Occipital lobe (tissue), 1 donor: ENCODE measurements at regions not wholly inside any gene's neighbourhood (a gene's known extent, or its start where the extent isn't known, plus 50 kb on each side); places are given as distances from the start of the nearest gene placed in this dataset.
"Not testable (repeated sequence)": the region's sequence is repeated elsewhere in the genome, so short reads cannot be mapped to it uniquely, and the experiment has no call there.

Experiments
- DNase-seq: peaks from one replicate; lab custom pipeline; 2025; lab: John Stamatoyannopoulos, UW

DNA sequence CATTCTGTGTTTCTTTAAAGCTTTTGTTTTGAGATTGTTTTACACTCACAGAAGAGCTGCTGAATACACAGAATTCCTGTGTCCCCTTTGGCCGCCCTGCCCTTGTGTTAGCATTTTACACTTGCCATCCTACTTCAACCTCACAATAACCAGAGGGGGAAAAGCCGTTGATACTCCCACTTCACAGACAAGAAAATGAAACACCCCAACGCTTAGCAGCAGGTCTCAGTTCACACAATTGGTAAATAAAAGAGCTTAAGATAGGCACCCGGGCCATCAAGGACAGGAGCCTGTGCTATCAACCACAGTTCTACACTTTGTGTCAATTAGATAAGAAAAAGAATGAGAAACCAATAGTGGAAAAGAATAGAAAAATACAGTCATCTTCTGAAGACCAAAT lies 178.0 kb downstream of the SYK start:
- DNase-seq: no peak

DNA sequence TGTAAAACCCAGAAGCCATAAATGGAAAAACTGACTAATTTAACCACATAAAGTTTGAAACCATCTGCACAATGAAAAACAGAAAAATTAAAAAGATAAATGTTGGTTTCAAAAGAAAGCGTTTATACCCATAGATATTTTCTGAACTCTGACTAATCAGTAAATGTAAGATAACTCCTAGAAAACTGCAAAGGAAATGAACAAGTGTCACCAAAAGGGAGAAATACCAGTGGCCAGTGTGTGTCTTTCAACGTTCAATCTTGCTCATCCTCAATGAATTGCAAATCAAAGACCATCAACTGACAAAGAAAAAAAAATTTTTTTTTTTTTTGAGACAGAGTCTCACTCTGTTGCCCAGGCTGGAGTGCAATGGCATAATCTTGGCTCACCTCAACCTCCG lies 180.1 kb downstream of the SYK start:
- DNase-seq: no peak

DNA sequence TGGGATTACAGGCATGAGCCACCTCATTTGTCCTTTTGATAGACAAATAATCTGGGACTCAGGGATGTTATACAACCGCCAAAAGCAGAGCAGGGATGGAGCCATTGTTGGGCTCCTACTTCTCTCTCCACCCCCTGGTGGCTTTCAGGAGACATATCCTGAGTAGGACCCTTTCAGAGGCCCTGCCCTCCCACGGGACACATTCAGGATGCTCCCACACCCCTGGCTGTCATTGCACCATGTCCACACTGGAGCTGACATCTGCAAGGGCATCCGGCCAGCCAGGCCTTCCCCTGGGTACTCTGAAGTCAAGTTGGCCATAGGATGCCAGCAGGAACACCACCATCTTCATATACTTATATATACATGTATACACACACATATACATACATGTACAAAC lies 181.8 kb downstream of the SYK start:
- no peak for DNase-seq

DNA sequence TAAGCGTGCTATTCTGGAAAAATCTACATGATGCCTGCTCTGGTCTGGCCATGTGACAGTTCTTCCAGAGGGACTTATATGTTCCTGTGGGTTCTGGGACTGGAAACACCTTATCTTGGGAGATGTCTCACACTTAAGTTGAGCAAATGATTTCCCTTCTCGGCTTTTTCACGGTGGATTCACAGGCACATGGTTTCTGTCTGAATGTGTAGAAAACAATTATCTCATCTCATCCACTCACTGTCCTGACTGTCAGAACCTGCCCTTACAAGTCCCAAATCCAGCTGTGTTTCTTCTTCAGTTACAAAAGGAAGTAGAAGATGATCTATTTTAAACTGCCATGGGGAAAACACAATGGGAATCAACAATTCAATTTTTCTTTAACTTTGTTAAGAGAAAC lies 184.0 kb downstream of the SYK start:
- no peak for DNase-seq

DNA sequence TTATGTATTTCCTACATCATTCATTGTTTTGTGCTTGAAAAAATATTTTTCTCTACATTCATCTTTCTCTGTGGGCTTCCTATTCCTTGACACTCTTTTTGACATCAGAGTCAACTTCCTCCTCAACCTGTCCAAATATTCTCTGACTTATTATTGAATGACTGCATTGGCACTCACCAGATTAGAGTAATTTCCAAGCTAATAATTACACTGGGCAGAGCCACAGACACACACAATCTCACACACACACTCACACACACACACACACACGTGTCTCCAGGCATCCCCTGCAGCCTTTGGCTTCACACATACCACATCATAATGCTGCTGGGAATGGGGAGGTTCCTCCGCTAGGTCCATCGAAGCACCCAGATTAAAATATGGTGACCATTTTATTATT lies 184.5 kb downstream of the SYK start:
- no peak for DNase-seq

DNA sequence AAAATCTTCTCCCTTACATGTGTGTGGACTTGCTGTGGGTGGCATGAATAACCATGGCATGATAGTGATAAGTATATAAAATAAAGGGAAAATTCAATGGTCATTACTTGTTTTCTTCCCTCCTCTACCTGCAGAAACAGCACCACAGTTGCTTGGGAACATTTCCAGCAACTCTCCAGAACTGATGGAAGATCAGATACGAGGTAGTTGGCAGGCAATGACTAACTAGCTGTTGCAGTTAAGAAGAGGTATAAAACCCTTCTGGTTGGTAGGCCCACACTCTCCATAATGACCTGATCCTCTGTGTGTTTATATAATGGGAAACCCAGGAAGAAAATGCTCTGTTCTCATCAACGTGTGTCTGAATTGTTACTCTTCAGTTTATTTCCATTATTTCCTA lies 185.9 kb downstream of the SYK start:
- DNase-seq: no peak

DNA sequence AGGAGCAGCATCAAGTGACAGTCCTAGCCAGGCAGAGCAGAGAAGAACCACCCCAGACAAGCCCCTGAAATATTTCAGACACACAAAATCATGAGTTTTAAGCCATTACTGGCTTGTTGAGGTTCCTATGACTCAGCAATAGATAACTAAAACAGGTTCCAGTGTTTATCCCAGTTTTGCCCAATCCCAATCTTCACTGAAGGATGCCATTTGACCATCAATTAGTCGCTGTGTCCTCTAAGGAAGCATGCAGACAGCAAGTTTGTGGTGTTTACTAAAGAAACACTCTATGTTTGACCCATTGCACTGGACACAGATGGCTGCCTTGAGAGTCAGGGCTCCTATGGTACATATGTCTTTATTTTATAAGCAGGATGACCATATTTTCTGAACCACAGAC lies 186.7 kb downstream of the SYK start:
- DNase-seq: no peak

DNA sequence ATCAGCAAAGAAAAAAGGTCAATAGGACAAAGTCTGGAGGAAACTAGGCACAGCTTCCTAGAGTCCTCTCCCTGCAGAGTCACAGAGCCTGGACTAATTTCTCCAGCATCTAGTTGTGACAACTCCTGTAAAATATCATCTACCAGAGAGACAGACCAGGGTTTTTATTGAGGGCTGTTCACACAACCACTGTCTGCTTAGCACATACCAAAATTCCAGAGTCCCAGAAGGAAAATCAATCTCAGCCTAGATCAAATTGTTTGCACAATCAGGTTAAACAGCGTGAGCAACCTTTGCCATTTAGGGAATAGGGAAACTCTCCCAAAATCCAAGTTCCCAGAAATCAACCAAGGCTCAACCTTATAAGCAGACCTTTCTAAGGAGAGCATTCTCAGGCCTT lies 190.3 kb downstream of the SYK start:
- no peak for DNase-seq

DNA sequence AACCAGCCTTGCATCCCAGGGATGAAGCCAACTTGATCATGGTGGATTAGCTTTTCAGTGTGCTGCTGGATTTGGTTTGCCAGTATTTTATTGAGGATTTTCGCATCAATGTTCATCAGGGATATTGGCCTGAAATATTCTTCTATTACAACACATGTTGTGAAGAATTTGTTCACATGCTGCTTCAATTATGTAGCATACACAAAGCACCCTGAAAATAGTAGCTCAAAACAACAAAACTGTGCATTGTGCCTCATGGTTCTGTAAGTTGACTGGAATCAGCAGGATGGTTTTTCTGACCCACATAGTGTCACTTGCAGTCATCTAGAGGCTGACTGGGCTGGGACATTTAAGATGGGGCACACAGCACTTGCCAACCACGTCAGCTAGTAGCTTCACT lies 193.9 kb downstream of the SYK start:
- no peak for DNase-seq

DNA sequence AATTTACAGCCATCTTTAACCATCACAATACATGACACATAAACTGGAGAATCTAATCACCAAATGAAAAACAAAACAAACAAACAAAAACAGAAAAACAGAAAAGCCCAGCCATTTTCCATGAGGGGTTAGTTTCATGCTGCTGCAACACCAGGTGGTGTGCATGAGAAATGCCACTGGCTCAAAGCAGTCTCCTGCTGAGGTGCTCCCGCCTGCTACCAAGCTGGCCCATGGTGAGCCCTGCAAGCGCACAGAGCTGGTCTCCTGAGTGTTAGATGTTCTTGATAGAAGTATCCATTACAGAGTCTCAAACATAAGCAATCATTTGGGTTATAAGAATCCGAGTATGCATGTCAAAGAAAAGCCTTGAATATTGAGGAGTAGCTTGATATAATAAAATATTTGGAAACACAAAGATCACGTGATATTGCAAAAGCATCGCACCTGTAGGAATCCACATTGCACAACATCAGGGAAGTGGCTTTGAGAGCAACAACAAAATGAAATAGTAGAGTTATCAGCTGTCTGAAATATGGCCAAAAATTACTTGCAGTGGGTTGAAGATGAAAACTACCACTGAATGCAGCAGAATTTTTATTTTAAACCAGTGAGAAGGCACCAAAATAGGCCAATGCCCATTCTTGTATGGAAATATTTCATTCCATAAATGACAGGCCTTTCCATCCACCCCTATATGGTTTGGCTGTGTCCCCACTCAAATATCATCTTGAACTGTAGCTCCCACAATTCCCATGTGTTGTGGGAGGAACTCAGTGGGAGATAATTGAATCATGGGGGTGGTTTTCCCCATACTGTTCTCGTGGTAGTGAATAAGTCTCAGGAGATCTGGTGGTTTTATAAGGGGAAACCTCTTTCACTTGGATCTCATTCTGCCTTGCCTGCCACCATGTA lies 194.8 kb downstream of the SYK start:
- no peak for DNase-seq

DNA sequence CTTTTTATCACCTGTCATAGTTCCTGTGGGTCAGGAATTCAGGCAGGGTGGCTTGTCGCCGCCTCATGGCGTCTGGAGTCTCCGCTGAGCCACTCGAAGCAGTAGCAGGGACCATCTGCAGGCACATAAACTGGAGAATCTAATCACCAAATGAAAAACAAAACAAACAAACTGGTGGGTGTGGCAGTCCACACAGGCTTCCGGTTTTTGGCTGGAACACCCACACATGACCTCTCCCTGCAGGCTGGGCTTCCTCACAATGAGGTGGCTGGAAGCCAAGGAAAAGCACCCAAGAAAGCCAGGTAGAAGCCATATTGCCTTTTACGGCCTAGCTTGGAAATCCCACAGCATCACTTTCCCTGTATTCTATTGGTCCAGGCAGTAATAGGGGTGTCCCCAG lies 197.0 kb downstream of the SYK start:
- no peak for DNase-seq

DNA sequence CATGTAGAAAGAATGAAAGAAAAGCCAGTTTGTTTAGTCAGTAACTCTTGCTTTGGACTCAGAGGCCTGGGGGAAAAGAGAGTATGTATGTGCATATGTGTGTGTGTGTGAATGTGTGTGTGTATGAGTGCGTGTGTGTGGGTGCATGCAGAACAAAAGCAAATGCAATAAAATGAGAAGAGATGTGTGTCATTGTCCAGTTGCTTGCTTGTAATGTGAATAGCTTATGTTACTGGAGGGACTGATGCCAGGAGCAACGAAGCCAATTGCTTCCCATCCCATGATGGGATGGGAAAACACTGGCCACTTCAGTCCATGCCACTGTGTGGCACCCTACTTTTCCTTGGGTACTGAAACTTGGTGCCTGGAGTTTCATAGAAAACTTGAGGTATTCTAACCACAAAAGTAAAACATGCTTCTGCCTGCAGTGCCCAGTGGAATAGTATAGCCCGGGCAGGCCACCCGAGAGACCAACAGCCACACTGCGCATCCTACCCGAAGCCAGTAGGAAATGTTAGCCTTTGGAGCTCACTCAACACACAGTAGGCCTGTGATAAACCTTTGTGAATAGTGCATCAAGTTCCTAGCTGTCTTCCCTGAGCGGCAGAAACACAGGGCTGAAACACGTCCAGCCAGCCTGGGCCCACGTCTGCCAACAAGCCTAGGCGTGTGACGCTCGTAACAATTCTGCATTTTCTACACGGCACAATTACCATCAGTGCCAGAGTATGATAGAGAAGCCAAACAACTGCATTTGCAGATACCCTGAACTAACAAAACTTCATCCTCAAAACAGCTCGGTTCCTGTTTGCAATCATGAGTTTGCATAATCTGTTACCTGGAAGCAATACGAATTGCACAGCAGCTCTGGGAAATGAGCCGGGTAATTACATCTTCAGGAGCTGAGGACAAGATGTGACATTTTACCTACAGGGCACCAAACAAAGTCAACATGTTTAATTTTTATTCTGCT lies 198.1 kb downstream of the SYK start:
- DNase-seq: peak; percentile 1

DNA sequence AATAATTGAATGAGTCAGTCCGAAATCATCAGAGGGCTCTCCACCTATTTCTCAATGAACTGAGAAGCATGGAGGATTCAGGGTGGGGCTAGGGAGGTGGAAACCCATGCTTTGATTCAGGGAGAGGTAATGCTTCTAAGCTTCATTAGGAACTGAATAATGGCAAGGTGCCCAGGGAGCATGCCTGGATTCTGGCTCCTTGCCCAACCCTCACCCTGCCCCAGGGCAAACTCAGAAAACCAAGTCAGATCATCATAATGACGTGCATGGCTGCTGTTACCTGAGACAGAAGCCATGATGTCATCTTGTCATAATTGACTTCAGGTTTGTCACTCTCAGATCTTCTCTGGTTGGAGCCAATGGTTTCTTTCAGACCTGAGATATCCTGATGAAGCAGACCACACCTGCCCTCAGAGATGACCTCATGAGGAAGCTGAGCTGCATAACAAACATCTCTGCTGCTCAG lies 199.6 kb downstream of the SYK start:
- DNase-seq: no peak

DNA sequence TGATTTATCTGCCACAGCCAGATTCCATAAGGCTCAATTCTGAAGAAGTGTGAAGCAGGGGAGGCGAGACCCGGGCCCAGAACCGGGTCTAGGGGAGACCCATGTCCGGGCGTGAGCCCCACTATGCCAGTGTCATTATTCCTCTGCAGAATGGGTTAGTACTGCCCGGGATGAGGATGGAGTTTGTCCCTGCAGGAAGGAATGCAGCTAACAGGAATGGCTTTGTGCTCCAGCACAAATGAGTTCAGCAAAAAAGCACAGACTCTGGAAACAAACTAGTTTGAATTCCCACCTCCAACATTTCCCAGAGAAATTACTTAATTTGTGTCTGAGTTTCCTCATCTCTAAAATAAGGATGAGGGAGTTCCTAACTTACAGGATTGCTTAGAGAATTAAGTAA lies 202.9 kb downstream of the SYK start:
- no peak for DNase-seq

DNA sequence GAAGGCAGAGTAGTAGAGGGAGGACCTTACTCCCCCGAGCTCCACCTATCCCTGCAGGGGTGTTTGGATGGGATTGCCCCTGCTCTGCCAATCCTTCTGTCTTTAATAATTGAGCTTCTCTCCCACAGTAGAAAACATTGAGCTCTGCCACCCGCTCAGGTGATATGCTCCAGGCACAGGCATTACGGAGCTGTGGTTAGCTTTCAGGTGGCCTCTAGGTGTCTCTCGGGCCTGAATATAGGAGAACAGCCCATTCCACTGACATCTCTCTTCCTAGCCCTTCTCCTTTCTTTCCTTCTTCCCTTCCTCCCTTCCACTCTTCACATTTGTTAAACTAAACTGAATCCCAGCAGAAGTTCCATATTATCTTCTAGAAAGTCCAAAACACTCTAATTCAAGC lies 203.4 kb downstream of the SYK start:
- DNase-seq: no peak

DNA sequence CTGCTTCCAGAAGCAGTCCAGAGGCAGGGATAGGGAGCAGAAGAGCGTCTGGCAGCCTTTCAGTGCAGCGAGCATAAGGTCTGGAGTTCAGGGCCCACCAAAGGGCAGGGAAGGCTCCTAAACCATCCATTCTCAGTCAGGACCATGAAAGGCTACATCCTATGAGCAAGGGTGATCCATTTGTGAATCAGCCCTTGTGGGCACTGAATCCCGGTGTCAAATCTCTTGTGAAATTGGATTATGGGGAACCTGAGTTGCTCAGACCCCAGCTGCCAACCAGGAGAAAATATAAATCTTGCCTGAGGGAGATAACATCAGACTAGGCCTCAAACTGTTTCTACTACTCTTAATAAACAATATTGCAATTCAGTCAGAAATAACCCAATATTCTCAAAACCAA lies 204.4 kb downstream of the SYK start:
- no peak for DNase-seq

DNA sequence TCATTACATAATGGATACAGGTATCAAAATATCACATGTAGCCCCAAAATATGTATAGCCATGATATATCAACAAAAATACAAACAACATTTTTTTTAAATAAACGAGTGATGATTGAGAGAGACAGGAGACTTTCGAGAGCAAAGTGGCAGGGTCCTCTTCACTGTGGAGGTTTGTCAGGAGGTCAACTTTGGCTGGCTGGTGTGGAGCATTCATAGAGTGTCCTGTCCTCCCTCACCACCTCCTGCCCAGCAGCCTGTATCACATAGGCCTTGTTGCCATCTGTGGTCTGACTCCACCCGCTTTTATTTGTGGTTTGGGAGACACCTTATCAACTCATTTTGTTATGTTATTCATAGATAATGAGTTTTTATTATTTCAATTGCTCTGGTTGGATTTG lies 206.9 kb downstream of the SYK start:
- DNase-seq: no peak

DNA sequence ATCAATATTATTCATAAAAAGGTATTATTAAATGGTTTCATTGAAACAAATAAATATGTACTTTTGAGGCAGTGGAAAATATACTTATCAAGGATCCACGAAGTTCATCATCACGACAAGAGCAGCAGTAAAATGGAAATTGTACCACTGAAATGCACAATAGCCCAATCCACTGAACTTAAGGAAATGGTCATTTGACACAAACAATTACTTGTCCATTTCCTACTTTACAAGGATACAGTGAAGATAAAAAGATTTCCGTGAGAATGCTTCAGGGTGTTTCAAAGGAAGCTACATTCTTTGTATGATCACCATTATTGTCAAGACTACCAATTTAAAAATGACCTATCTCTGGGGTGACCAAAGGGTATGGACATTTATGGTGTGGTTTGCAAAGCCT lies 210.3 kb downstream of the SYK start:
- DNase-seq: no peak

DNA sequence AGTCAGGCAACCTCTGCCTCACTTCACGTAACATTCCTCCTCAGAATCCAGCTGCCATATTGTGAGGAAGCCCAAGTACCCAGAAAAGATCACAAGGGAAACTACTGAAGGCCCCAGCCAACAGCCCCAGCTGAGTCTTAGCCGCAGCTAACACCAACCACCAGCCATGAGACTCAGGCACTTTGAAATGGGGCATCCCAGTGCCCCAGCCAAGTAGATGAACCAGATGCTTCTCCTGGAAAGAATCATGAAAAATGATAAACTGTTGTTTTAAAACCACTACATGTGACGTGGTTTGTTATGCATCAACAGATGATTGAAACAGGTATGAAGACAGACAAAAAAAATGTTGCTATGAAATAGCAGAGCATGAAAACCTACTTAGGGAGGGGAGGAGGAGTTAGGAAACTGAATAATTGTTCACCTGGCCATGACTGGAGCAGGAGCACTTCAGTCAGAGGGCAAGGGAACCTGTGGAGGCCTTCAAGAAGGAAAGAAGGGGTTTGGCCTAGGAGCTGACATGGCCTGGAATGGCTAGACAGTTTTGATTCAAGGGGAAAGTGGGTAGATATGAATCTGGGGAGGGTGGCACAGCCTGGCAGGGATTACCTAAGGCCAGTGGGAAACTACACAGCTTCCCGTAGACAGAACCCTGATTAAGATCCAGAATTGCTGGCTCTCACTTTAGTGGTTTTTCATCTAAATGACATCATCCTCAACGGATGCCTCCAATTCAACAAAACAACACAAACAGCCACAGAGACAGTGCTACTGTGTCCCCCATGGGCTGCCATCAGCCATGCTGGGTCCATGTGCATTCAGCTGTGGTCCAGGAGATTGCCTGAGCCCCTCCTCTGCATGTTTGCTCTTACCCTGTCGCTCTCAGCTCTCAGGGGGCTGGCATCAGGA lies 211.6 kb downstream of the SYK start:
- no peak for DNase-seq

DNA sequence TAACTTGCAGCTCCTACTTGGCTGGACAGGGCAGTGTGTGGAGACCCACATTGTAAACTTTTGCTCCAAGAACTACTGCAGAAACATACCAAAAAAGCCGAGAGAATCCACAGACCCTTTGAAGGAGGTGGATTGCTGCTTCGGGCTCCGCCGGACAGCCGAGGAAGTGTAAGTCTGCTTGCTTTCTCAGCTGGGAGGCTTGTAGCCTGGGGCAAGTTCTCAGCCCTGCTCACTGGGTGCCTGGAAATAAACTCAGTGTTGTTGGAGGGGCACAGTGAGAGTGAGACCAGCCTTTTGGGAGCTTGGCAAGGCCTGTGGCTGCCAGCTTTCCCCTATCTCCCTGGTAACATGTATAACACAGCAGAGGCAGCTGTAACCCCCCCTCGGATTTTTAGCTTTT lies 215.6 kb downstream of the SYK start:
- no peak for DNase-seq

DNA sequence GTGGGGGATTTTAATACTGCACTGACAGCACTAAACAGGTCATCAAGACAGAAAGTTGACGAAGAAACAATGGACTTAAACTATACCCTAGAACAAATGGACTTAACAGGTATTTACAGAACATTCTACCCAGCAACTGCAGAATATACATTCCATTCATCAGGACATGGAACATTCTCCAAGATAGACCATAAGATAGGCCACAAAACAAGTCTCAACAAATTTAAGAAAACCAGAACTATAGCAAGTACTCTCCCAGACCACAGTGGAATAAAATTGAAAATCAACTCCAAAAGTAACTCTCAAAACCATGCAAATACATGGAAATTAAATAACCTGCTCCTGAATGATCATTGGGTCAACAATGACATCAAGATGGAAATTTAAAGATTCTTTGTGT lies 218.3 kb downstream of the SYK start:
- not testable (repeated sequence) for DNase-seq
